ENCODE measurements at regions not wholly inside any gene's neighbourhood (a gene's known extent, or its start where the extent isn't known, plus 50 kb on each side); places are given as distances from the start of the nearest gene placed in this dataset.

DNA sequence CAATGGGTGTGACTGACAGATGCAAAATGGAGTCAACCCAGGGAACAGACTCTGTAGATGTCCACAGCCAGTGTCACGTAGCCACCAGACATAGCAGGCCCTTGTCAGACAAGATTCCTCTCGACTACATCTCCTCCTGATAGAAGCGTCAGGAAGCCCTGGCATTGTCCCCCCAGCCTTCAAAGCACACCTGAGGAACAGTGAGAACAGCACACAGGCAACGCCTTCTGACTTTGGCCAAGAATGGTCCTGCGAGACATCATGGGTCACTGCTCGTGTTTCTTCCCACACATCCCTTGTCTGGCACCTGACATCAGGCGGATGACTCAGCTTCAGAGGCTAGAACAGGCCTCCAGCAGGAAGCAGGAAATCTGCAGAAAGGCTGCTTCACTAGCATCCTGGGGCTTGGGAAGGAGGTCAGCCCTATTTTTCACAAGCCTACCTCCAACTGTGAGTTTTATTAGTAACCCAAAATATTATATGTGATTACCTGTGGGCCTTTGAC, 52.8 kb upstream of the GPR26 start:
- H4K8ac ChIP-seq (ENCODE audit: extremely low read depth, insufficient read depth, low read length) = no peak overlapping the region
- H4K91ac ChIP-seq (replicated peaks; ENCODE audit: insufficient read length, low read length) = no peak overlapping the region
- H3K27ac ChIP-seq (ENCODE audit: low read depth, low read length) = no peak overlapping the region
- H4K20me1 ChIP-seq (replicated peaks in 1 of 2; ENCODE audit: control insufficient read depth in 1 of 2, insufficient read depth in 2 of 2, low read length in 2 of 2) = peaks cover 0 to 2% of the 10 kb centered on the region in 2 experiments
- H3K27me3 ChIP-seq (replicated peaks in 1 of 4; ENCODE audit: control insufficient read depth in 3 of 4, extremely low read depth in 1 of 4, insufficient read depth in 3 of 4, low read length in 3 of 4) = no peaks in the 10 kb centered on the region
- H2BK12ac ChIP-seq (ENCODE audit: low read depth, low read length) = no peak overlapping the region; the same call in 1 of the 2 replicates
- WGBS, 2 experiments (ENCODE audit: extremely low coverage in 1 of 2, insufficient coverage in 1 of 2, insufficient read length in 1 of 2, insufficient replicate concordance in 2 of 2, low coverage in 1 of 2, low lambda C conversion rate in 2 of 2, missing lambda C conversion rate in 1 of 2) = 88% methylated on average over 7 of the region's 7 CpGs; no CpG with 5 or more reads in 1 of the 2 experiments
- DNase-seq (ENCODE audit: low read depth in 1 of 2, low spot score in 2 of 2) = no peak
- no peak overlapping the region for H3K4ac ChIP-seq (replicated peaks; ENCODE audit: insufficient read length, low read depth, low read length)
- H3K4me1 ChIP-seq (replicated peaks in 1 of 4; ENCODE audit: control insufficient read depth in 3 of 4, insufficient read depth in 4 of 4, low read length in 3 of 4) = peaks cover 0 to 5% (median 2%) of the 10 kb centered on the region in 4 experiments; a peak in 4 of 7 replicates
- H3K56ac ChIP-seq (replicated peaks; ENCODE audit: insufficient read length, low read depth, low read length) = no peak overlapping the region
- no peak overlapping the region for H3K23ac ChIP-seq (ENCODE audit: insufficient read length)
- peak overlapping the region; percentile 90; the same call in 1 of the 2 replicates for H2BK20ac ChIP-seq (ENCODE audit: low read length)
- no peak overlapping the region for H2BK120ac ChIP-seq (replicated peaks; ENCODE audit: low read depth, low read length)
- H3K79me1 ChIP-seq (ENCODE audit: low read depth, low read length) = no peaks in the 10 kb centered on the region
- no peak overlapping the region for H3K4me3 ChIP-seq (ENCODE audit: extremely low read depth in 1 of 4, insufficient read depth in 2 of 4, low read depth in 3 of 4, low read length in 4 of 4)
- no peak overlapping the region for H3K9ac ChIP-seq (replicated peaks in 1 of 4; ENCODE audit: extremely low read depth in 1 of 4, low read depth in 3 of 4, low read length in 3 of 4)
- no peaks in the 10 kb centered on the region for H3K9me3 ChIP-seq (ENCODE audit: insufficient read depth in 2 of 2, low read depth in 1 of 2, low read length in 1 of 2)
- H2BK15ac ChIP-seq (ENCODE audit: low read length) = no peak overlapping the region; the same call in 1 of the 2 replicates
- no peak overlapping the region for H3K14ac ChIP-seq (ENCODE audit: insufficient read length)
- no peak overlapping the region for H3K18ac ChIP-seq (ENCODE audit: extremely low read depth, low read length)
- FAIRE-seq = no peak
- no peaks in the 10 kb centered on the region for H3K79me2 ChIP-seq (ENCODE audit: control insufficient read depth in 1 of 2, insufficient read depth in 2 of 2, low read length in 2 of 2)
- no peak overlapping the region for H2AK5ac ChIP-seq (ENCODE audit: low read depth, low read length)
- no peaks in the 10 kb centered on the region for H3K23me2 ChIP-seq (ENCODE audit: low read depth, low read length)
- no peaks in the 10 kb centered on the region for H3K36me3 ChIP-seq (ENCODE audit: control insufficient read depth in 2 of 4, insufficient read depth in 4 of 4, low read length in 3 of 4)
- no peak overlapping the region for H3K4me2 ChIP-seq (ENCODE audit: insufficient read depth in 1 of 2, low read depth in 2 of 2, low read length in 2 of 2)
- H2BK5ac ChIP-seq (ENCODE audit: low read depth, low read length) = no peak overlapping the region
- H4K5ac ChIP-seq (ENCODE audit: insufficient read length, low read depth, low read length) = no peak overlapping the region
- ChIA-PET CTCF (ENCODE audit: partially characterized antibody) (interaction anchor here (1.8 to 2.5 kb wide), 2 partner anchors 8 to 29 kb away, joined by 6 to 12 read pairs; no protein-coding TSS in a partner anchor), POLR2A (ENCODE audit: partially characterized antibody) (no interaction called here)
- H2AFZ ChIP-seq (ENCODE audit: low read length) = no peak overlapping the region
- no peak for TF ChIP-seq GABPA (IDR thresholded peaks at IDR 0.05; ENCODE audit: borderline replicate concordance, insufficient read depth, low read length)
- TF ChIP-seq, protein P1, sequence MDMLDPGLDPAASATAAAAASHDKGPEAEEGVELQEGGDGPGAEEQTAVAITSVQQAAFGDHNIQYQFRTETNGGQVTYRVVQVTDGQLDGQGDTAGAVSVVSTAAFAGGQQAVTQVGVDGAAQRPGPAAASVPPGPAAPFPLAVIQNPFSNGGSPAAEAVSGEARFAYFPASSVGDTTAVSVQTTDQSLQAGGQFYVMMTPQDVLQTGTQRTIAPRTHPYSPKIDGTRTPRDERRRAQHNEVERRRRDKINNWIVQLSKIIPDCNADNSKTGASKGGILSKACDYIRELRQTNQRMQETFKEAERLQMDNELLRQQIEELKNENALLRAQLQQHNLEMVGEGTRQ (IDR thresholded peaks at IDR 0.05; ENCODE audit: low read length) = no peak
- TF ChIP-seq CTBP2 (IDR thresholded peaks at IDR 0.05; ENCODE audit: borderline replicate concordance, insufficient read depth, insufficient read length, low read length) = no peak
- no peak for TF ChIP-seq NANOG (IDR thresholded peaks at IDR 0.05; ENCODE audit: insufficient read depth, low read depth, low read length, poor library complexity, severe bottlenecking)
- no peak for TF ChIP-seq KDM1A (IDR thresholded peaks at IDR 0.05; ENCODE audit: borderline replicate concordance, low read length)
- no peak for TF ChIP-seq TEAD4 (IDR thresholded peaks at IDR 0.05; ENCODE audit: low read depth, low read length)
- TF ChIP-seq BRCA1 (IDR thresholded peaks at IDR 0.05; ENCODE audit: low read depth, low read length) = no peak
- no peak for TF ChIP-seq RNF2 (IDR thresholded peaks at IDR 0.05; ENCODE audit: borderline replicate concordance, low read depth, low read length, missing control alignments, poor library complexity, severe bottlenecking)
- TF ChIP-seq SRF (IDR thresholded peaks at IDR 0.05; ENCODE audit: low read depth, low read length) = no peak
- TF ChIP-seq CBX8 (IDR thresholded peaks at IDR 0.05; ENCODE audit: borderline replicate concordance, low read depth, low read length) = no peak
- no peak for TF ChIP-seq SIX5 (IDR thresholded peaks at IDR 0.05; ENCODE audit: low read depth, low read length)
- no peak for TF ChIP-seq HDAC6 (IDR thresholded peaks at IDR 0.05; ENCODE audit: low read depth, low read length)

All from H1 (cell line).